ENCODE measurements at regions not wholly inside any gene's neighbourhood (a gene's known extent, or its start where the extent isn't known, plus 50 kb on each side); places are given as distances from the start of the nearest gene placed in this dataset.

- Mint-ChIP-seq H3K36me3 (ENCODE audit: low read depth) (no peaks in the 10 kb centered on the region), H3K27ac (no peak overlapping the region), H3K27me3 (ENCODE audit: low read depth) (no peaks in the 10 kb centered on the region), H3K4me1 (no peaks in the 10 kb centered on the region), H3K9me3 (no peaks in the 10 kb centered on the region), H3K4me3 (no peak overlapping the region)
- TF ChIP-seq CTCF (IDR thresholded peaks at IDR 0.05; ENCODE audit: unreplicated experiment in 3 of 3): no peak
Measured at GRCh38 chr1:217238945-217239344, 391.9 kb downstream of the GPATCH2 start.

- Mint-ChIP-seq H3K36me3 (ENCODE audit: low read depth) (no peaks in the 10 kb centered on the region), H3K4me3 (no peak overlapping the region), H3K9me3 (no peaks in the 10 kb centered on the region), H3K27ac (no peak overlapping the region), H3K4me1 (peaks cover 9% of the 10 kb centered on the region), H3K27me3 (ENCODE audit: low read depth) (peaks cover 5% of the 10 kb centered on the region)
- no peak for TF ChIP-seq CTCF (IDR thresholded peaks at IDR 0.05; ENCODE audit: unreplicated experiment in 3 of 3)
Measured at GRCh38 chr1:217230412-217230811, 400.5 kb downstream of the GPATCH2 start.

- Mint-ChIP-seq H3K27me3 (ENCODE audit: low read depth) (peaks cover 5% of the 10 kb centered on the region), H3K36me3 (ENCODE audit: low read depth) (no peaks in the 10 kb centered on the region), H3K27ac (no peak overlapping the region), H3K4me1 (peaks cover 9% of the 10 kb centered on the region), H3K4me3 (no peak overlapping the region), H3K9me3 (no peaks in the 10 kb centered on the region)
- no peak for TF ChIP-seq CTCF (IDR thresholded peaks at IDR 0.05; ENCODE audit: unreplicated experiment in 3 of 3)
Measured at GRCh38 chr1:217228689-217229088, 402.2 kb downstream of the GPATCH2 start.

- TF ChIP-seq CTCF (IDR thresholded peaks at IDR 0.05; ENCODE audit: unreplicated experiment in 3 of 3): no peak
- H3K9me3 Mint-ChIP-seq: no peaks in the 10 kb centered on the region
- H3K4me1 Mint-ChIP-seq: peaks cover 9% of the 10 kb centered on the region
- no peak overlapping the region for H3K4me3 Mint-ChIP-seq
- H3K36me3 Mint-ChIP-seq (ENCODE audit: low read depth): no peaks in the 10 kb centered on the region
- H3K27me3 Mint-ChIP-seq (ENCODE audit: low read depth): no peaks in the 10 kb centered on the region
- H3K27ac Mint-ChIP-seq: no peak overlapping the region
Measured at GRCh38 chr1:217224201-217224600, 406.7 kb downstream of the GPATCH2 start.

- no peak overlapping the region for H3K4me3 Mint-ChIP-seq
- no peaks in the 10 kb centered on the region for H3K27me3 Mint-ChIP-seq (ENCODE audit: low read depth)
- H3K4me1 Mint-ChIP-seq: no peaks in the 10 kb centered on the region
- no peak overlapping the region for H3K27ac Mint-ChIP-seq
- H3K36me3 Mint-ChIP-seq (ENCODE audit: low read depth): no peaks in the 10 kb centered on the region
- no peak for TF ChIP-seq CTCF (IDR thresholded peaks at IDR 0.05; ENCODE audit: unreplicated experiment in 3 of 3)
- no peaks in the 10 kb centered on the region for H3K9me3 Mint-ChIP-seq
Measured at GRCh38 chr1:217214551-217214950, 416.3 kb downstream of the GPATCH2 start.

- Mint-ChIP-seq H3K9me3 (peaks cover 3% of the 10 kb centered on the region), H3K27me3 (ENCODE audit: low read depth) (no peaks in the 10 kb centered on the region), H3K36me3 (ENCODE audit: low read depth) (no peaks in the 10 kb centered on the region), H3K4me3 (no peak overlapping the region), H3K27ac (no peak overlapping the region), H3K4me1 (no peaks in the 10 kb centered on the region)
- TF ChIP-seq CTCF (IDR thresholded peaks at IDR 0.05; ENCODE audit: unreplicated experiment in 3 of 3): no peak
Measured at GRCh38 chr1:217211486-217211885, 419.4 kb downstream of the GPATCH2 start.
